Fibroblast of skin of left quadriceps (primary cell): ENCODE measurements at regions not wholly inside any gene's neighbourhood (a gene's known extent, or its start where the extent isn't known, plus 50 kb on each side); places are given as distances from the start of the nearest gene placed in this dataset.
"Not testable (repeated sequence)": the region's sequence is repeated elsewhere in the genome, so short reads cannot be mapped to it uniquely, and the experiment has no call there.

Experiments
- DNase-seq, 2 experiments: peaks; one replicate each; pipeline ENCODE4 v3.0.0-alpha.2; 2013; ENCODE audit warnings: low read depth in 2 of 2

- DNase-seq: no peak
Measured at GRCh38 chr6:26175033-26175427, 87.8 kb downstream of the HFE start.

GRCh38 chr6:26175428-26176181 is 88.4 kb downstream of the HFE start:
- DNase-seq: no peak

DNA sequence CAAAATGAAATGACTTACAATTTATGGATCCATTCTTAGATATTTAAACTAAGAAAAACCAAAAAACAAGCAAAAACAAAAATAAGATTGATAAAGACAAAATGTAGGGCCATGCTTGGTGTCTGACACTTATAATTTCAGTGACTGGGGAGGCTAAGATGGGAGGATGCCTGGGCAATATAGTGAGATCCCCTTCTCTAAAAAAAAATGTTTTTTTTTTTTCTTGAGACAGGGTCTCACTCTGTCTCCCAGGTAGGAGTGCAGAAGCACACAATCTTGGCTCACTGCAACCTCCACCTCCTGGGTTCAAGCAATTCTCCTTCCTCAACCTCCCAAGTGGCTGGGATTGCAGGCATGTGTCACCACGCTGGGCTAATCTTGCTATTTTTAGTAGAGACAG is 92.4 kb downstream of the HFE start:
- DNase-seq: no peak

- DNase-seq: no peak
Measured at GRCh38 chr6:26180346-26180745, 93.1 kb downstream of the HFE start.

DNA sequence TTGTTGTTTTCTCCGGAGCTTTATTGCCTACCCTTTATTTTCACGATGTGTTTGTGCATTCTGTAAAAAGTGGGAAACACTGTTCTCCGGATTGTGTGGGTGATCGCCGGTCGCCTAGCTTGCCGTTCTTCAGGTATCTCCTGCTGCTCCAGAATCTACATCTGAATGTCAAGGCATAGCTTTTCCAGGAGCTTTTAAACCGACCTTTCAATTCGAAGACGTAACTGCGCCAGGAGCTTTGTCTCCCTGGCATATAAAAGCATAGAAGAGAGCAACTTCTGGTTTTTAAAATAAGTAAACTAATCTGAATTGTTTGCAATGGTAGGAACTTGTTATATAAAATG is 96.0 kb downstream of the HFE start:
- DNase-seq: no peak

DNA sequence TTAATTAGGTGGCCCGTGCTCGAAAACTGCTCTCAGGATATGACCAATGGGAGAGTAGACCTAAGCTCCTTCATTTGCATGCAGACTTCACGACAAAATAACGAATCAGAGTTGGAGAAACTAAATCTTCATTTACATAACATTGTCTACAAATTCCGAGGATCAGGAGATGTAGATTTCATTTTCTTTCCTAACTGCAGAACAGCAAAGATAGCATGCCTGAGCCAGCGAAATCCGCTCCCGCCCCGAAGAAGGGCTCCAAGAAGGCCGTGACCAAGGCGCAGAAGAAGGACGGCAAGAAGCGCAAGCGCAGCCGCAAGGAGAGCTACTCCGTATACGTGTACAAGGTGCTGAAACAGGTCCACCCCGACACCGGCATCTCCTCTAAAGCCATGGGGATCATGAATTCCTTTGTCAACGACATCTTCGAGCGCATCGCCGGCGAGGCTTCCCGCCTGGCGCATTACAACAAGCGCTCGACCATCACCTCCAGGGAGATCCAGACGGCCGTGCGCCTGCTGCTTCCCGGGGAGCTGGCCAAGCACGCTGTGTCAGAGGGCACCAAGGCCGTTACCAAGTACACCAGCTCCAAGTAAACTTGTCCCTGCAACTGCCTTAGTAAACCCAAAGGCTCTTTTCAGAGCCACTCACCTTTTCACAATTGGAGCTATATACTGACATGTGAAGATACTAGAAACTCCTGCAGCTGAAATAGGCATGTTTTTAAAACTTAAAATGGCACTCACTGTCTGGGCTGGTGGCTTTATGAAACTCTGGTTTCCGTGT is 96.5 kb downstream of the HFE start:
- peak; percentile 85 for DNase-seq

- no peak for DNase-seq
Measured at GRCh38 chr6:26184367-26184891, 97.2 kb downstream of the HFE start.

GRCh38 chr6:26185004-26185403 is 97.8 kb downstream of the HFE start:
- DNase-seq: no peak

DNA sequence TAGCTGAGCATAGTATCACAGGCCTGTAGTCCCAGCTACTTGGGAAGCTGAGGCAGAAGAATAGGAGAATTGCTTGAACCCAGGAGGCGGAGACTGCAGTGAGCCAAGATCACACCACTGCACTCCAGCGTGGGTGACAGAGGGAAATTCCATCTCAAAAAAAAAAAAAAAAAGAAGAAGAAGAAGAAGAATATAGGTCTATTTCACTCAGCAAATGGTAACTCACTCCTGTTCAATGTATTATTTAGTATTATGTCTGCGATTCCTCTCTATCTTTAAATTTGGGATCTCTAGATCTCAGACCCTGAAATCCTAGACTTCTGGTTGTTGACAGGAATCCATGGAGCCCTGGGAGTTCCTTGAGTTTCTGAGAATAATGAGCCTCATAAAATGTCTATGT is 98.6 kb downstream of the HFE start:
- DNase-seq: no peak

GRCh38 chr6:26186652-26187051 is 99.4 kb downstream of the HFE start:
- no peak for DNase-seq

DNA sequence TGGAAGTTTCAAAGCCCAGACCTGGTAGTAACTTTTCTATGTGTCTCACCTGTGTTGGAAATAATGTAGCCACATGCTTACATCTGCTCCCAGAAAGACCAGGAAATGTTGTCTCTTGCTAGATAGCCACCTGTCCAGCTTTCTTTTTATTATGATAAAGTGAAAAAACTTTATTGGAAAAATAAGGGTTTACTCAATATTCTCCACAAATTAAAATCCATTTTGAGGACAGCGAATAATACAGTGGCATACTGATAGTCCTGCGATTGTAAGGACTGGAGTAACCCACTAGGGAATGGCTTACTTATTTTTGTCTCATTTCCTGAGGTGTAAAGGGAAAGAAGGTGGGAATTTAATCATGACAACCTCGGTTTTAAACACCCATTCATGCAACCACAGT is 100.1 kb downstream of the HFE start:
- DNase-seq: no peak

DNA sequence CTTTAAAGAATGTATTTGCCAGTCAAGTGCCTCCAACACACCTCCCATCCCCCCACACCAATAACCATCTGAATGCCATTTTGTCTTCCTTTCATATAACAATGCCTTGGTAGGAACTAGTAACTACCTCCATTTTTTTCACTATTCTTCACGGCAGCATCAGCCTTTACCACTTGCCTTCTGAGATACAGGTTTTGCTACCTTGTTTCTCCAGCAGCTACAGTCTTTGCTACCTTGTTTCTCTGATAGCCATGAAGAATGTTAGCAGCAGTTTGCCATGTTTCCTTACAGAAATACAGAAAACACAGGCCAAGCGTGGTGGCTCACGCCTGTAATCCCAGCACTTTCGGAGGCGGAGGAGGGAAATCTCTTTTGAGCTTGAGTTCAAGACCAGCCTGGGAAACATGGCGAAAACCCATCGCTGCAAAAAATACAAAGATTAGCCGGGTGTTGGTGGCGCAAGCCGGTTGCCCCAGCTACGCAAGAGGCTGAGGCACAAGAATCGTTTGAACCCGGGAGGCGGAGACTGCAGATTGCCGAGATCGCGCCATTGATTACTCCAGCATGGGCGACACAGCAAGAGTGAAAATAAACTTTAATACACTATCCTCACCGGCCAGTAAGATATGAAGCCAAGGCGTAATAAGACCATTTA is 100.9 kb downstream of the HFE start:
- no peak for DNase-seq

DNA sequence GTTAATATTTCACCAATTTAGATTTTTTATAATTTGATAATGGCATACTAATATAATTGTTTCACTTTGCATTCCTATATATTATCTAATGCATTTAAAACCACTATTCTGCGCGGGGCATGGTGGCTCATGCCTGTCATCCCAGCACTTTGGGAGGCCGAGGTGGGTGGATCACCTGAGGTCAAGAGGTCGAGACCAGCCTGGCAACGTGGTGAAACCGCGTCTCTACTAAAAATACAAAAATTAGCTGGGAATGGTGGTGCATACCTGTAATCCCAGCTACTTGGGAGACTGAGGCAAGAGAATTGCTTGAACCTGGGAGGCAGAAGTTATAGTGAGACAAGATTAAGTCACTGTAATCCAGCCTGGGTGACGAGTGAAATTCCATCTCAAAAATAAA is 104.3 kb downstream of the HFE start:
- not testable (repeated sequence) for DNase-seq

DNA sequence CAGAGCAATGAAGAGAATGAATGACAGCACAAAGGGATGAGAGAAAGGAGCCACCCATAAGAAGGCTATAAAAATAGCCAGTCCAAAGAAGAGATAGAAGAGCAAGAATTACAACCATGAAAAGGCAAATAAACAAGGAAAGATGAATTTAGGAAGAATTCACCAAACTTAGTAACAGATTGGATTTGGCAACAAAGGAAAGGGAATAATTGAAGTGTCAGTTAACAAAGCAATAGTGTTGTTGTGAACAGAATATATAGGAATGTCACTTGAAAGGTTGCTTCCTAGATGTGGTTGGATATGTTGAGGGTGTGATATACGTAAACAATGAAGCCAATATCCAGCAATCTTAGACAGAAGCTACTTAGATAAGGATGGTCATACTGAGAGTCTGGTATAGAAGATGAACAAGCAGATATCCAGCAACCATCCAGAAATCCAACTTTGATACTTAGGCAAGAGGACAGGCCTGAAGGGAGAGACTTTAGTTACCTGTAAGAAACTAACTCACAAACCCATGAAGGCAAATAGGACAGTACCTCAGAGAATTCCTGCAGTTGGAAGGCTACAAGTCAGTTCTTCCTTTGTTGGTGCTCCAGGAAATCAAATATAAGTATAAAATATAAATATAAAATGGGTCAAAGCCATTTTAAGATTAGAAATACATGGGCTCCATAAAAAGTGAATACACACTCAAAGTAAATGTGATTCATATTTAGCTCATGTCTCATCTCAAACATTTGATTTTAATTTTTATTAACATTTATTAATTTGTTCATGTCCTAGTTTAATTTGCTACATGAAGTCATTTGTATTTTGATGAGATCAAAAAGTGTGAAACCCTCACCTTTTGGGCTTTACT is 106.5 kb downstream of the HFE start:
- DNase-seq: no peak

DNA sequence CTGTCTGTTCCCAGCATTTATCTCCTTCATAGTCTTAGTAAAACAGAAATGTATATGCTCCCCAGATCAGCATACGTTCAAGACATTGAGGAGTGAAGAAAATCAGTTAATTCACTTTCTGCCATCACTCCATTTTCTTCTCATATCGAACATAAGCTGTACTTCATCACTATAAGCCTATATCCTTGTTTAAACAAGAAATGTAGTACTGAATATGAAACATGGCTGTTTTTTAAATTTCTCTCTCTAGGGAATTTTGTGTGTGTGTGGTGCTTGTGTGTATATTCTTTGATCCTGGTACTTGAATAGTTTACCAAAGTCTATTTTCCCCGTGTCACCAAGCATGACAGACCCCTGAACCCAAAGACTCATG is 107.1 kb downstream of the HFE start:
- no peak for DNase-seq

DNA sequence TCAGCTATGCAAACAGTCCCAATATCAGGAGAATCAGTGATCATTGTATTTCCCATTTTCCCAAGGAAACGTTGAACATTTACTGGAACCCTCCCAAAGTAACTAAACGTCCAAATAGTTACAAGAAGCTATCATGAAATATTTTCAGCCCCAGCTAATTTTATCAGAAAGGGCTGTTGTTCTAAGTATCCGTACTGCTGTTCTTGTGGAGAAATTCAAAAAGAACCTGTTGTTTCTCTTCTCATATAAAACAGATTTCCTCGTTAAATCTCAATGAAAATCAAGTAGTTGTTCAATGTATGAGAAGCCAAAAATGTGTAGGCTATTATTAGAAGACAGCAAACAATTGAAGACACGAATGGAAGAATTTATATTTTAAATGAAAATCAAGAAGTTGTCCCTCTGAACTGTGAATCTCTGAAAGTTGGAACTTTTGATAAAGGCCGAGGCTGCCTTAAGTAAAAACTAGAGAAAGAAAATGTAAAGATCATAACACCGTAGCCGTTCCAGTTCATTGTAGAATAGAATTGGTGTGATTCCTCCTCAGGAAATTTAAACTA is 107.7 kb downstream of the HFE start:
- DNase-seq: no peak

GRCh38 chr6:26195376-26195923 is 108.2 kb downstream of the HFE start:
- DNase-seq: peak; percentile 85 to 87

DNA sequence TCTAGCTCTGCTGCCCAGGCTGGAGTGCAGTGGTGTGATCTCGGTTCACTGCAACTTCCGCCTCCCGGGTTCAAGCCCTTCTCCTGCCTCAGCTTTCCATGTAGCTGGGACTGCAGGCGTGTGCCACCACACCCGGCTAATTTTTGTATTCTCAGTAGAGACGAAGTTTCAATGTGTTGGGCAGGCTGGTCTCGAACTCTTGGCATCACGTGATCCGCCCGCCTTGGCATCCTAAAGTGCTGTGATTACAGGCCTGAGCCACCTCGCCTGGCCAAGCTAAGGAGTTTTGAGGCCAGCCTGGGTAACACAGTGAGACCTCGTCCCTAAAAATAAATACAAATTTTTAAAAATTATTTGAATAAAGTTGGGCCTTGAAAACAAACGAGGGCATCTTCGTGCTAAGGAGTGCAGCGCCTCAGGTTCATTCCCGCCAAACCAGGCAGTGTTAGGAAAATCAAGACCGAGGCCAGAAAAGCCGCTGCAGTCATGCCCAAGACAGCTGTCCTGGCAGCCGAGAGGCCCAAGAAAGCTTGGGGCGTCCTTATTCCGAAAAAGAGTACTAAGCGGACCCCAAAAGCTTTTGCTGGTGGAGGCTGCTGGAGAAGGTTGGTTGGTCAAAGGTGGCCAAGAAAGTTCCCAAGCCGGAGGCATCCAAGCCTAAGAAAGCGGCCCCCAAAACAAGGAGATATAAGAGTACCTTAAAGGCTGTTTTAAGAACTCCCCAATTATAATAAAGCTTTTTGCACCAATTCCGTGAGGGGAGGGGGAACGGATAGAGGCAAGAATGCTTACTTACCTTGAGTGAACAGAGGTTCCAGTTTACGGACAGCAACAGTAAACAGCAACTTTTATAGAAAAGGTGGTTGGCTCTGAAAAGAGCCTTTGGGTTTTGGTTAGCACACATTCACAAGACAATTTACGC is 109.0 kb downstream of the HFE start:
- no peak for DNase-seq

DNA sequence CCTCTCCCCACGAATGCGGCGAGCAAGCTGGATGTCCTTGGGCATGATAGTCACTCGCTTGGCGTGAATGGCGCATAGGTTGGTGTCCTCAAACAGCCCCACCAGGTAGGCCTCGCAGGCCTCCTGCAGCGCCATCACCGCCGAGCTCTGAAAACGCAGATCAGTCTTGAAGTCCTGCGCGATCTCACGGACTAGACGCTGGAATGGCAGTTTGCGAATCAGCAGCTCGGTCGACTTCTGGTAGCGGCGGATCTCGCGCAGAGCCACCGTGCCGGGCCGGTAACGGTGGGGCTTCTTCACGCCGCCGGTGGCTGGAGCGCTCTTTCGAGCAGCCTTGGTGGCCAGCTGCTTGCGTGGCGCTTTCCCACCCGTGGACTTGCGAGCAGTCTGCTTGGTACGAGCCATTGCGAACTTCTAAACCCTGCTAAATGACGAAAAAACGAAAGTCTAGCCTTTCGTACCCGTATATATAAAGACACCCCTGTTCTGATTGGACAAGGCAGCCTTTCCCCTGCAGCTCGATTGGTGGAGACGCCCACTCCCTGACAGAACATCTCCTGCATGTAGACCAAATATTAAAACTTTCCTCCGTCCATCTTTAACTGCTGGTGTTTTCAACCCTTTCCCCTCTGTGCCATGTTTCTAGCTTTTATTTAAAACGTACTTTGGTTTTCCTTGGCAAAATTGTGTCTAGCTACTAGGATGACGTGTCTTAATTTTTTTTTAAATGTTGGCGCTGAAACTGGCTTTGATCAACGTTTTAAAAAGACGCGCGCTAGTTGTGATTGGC is 109.8 kb downstream of the HFE start:
- DNase-seq: peak; percentile 80 to 84
